K562 (cell line): ENCODE measurements at regions not wholly inside any gene's neighbourhood (a gene's known extent, or its start where the extent isn't known, plus 50 kb on each side); places are given as distances from the start of the nearest gene placed in this dataset.

ENCODE experiments used
- CREM ChIP-seq: IDR thresholded peaks from 2 replicates; pipeline ENCODE4 v1.6.1; 2014; ENCODE audit warnings: antibody characterized with exemption, low read depth
- FOXJ3 ChIP-seq: sonication (generic); formaldehyde crosslinking; IDR thresholded peaks from 2 replicates; pipeline ENCODE4 v1.4.0; 2020; ENCODE audit warnings: mild to moderate bottlenecking, missing genetic modification reagents
- NFIX ChIP-seq: fragments of 250-450 bp; sonication (Bioruptor Pico); IDR thresholded peaks from 2 replicates; pipeline ENCODE4 v1.4.0; 2020; ENCODE audit warnings: low read depth, mild to moderate bottlenecking, moderate library complexity
- NR2C2 ChIP-seq, 2 experiments: fragments of 200-800 bp in 1 of 2; sonication (Bioruptor generic) in 1 of 2; sonication (generic) in 1 of 2; formaldehyde crosslinking in 1 of 2; IDR thresholded peaks; 2 replicates each; pipeline versions ENCODE4 v1.6.1 to v1.8.0; 2016 to 2022; ENCODE audit warnings: mild to moderate bottlenecking in 1 of 2, missing compliant biosample characterization in 1 of 2, missing genetic modification characterization in 1 of 2, missing genetic modification reagents in 1 of 2
- POU5F1 ChIP-seq: fragments of 150-350 bp; IDR thresholded peaks from 2 replicates; pipeline ENCODE4 v1.6.1; 2014; ENCODE audit warnings: borderline replicate concordance, low read length, low read depth, mild to moderate bottlenecking; ENCODE audit not compliant: partially characterized antibody
- REST ChIP-seq, 2 experiments: fragments of 450-650 bp; formaldehyde crosslinking in 1 of 2; IDR thresholded peaks; 2 replicates each; pipeline versions ENCODE4 v1.4.0 to v1.6.1; 2014 to 2020; ENCODE audit warnings: mild to moderate bottlenecking in 2 of 2, borderline replicate concordance in 1 of 2, low read depth in 1 of 2
- RNF2 ChIP-seq: sonication (generic); IDR thresholded peaks from 2 replicates; pipeline ENCODE4 v1.6.1; 2016
- SIN3A ChIP-seq, 2 experiments: fragments of 150-350 bp in 1 of 2; IDR thresholded peaks; 2 replicates each; pipeline ENCODE4 v1.6.1; 2011 to 2016; ENCODE audit warnings: borderline replicate concordance in 2 of 2, low read depth in 2 of 2, low read length in 2 of 2, mild to moderate bottlenecking in 2 of 2, moderate library complexity in 2 of 2; ENCODE audit not compliant: control insufficient read depth in 1 of 2
- ZNF695 ChIP-seq: fragments of 450-650 bp; formaldehyde crosslinking; IDR thresholded peaks from 2 replicates; pipeline ENCODE4 v1.4.0; 2020; ENCODE audit warnings: mild to moderate bottlenecking, moderate library complexity

GRCh38 chr2:160878618-160879017, 281.6 kb upstream of the TANK start:
- TF ChIP-seq NFIX (CRISPR knock-in tag), result no peak
- no peak for TF ChIP-seq CREM
- TF ChIP-seq RNF2, result no peak
- no peak for TF ChIP-seq POU5F1
- TF ChIP-seq FOXJ3 (CRISPR knock-in tag), result no peak
- TF ChIP-seq ZNF695 (CRISPR knock-in tag), result no peak
- TF ChIP-seq SIN3A (IDR thresholded peaks at IDR 0.05; ENCODE audit: borderline replicate concordance in 2 of 2, control insufficient read depth in 1 of 2, low read depth in 2 of 2, low read length in 2 of 2), result no peak
- no peak for TF ChIP-seq NR2C2 (CRISPR knock-in tag; IDR thresholded peaks at IDR 0.05)
- TF ChIP-seq NR2C2 (tag; IDR thresholded peaks at IDR 0.05), result no peak
- no peak for TF ChIP-seq REST (IDR thresholded peaks at IDR 0.05; ENCODE audit: borderline replicate concordance)
- no peak for TF ChIP-seq REST (CRISPR knock-in tag; IDR thresholded peaks at IDR 0.05; ENCODE audit: low read depth)
